ENCODE measurements at regions not wholly inside any gene's neighbourhood (a gene's known extent, or its start where the extent isn't known, plus 50 kb on each side); places are given as distances from the start of the nearest gene placed in this dataset.

DNA sequence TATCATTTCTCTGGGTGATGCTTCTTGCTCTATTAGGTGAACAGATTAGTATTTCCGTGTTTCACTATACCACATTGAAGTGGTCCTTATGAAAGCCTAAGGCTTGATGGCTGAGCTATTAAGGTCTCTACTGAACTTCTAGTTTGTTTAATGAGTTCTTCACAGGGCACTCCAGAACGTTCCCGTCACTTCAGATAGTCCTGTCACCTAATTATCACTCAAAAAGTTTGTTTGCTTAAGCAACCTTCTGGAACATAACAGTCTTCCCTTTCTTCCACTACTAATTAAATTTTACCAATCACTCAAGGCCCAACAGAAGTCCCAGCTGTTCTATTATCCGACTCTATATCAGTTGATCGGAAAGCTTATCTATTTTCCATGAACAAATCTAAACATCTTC, 104.6 kb upstream of the ZC3H11B start:
- no peak for TF ChIP-seq BHLHE40 (IDR thresholded peaks at IDR 0.05; ENCODE audit: low read depth, low read length)
- TF ChIP-seq, protein P1, sequence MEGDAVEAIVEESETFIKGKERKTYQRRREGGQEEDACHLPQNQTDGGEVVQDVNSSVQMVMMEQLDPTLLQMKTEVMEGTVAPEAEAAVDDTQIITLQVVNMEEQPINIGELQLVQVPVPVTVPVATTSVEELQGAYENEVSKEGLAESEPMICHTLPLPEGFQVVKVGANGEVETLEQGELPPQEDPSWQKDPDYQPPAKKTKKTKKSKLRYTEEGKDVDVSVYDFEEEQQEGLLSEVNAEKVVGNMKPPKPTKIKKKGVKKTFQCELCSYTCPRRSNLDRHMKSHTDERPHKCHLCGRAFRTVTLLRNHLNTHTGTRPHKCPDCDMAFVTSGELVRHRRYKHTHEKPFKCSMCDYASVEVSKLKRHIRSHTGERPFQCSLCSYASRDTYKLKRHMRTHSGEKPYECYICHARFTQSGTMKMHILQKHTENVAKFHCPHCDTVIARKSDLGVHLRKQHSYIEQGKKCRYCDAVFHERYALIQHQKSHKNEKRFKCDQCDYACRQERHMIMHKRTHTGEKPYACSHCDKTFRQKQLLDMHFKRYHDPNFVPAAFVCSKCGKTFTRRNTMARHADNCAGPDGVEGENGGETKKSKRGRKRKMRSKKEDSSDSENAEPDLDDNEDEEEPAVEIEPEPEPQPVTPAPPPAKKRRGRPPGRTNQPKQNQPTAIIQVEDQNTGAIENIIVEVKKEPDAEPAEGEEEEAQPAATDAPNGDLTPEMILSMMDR (conservative IDR thresholded peaks at IDR 0.05; ENCODE audit: low read depth, low read length), result no peak
